ENCODE measurements at regions not wholly inside any gene's neighbourhood (a gene's known extent, or its start where the extent isn't known, plus 50 kb on each side); places are given as distances from the start of the nearest gene placed in this dataset.
A peak's percentile ranks its signal among the peaks of the same experiment; 100 is the strongest.

DNA sequence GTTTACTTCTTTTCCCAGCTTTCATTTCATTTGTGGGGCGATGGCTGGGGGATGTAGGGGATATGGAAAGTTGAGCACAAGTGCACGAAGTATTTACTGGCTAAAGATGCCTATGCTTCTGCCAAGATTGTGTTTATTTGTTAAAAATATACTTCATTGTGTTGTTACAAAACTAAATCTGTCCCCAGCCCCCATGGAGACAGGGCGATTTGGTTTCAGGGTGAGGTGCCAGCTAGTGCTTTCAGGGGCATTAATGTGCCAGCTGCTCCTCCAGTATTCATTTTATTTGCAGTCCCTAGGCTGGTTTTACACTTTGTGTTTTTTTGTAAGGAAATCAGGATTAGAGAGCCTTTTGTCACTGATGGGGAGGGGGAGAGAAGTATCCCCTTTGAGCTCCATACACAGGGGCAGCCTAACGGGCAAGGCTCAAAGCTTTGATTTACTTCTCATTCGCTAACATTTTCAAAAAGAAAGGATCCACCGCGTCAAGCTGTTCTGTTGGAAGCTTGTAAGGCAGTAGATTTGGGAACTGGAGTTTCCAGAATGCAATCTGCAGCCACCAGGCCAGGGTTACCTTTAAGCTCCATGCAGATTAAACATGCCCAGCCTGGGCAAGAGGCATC lies 198.7 kb upstream of the PLEKHG7 start:
- H4K20me1 ChIP-seq (replicated peaks; ENCODE audit: insufficient read depth): no peaks in the 10 kb centered on the region
- Mint-ChIP-seq H3K9me3 (no peaks in the 10 kb centered on the region; the same call in 2 of the 3 replicates), H3K27me3 (ENCODE audit: insufficient read depth, low read depth, poor library complexity) (peaks cover 2% of the 10 kb centered on the region), H3K4me3 (no peak overlapping the region), H3K4me1 (peaks cover 29% of the 10 kb centered on the region), H3K27ac (no peak overlapping the region), H3K36me3 (ENCODE audit: low read depth) (no peaks in the 10 kb centered on the region)
- H3K27ac ChIP-seq (ENCODE audit: low read depth): no peak overlapping the region
- TF ChIP-seq, protein P1, sequence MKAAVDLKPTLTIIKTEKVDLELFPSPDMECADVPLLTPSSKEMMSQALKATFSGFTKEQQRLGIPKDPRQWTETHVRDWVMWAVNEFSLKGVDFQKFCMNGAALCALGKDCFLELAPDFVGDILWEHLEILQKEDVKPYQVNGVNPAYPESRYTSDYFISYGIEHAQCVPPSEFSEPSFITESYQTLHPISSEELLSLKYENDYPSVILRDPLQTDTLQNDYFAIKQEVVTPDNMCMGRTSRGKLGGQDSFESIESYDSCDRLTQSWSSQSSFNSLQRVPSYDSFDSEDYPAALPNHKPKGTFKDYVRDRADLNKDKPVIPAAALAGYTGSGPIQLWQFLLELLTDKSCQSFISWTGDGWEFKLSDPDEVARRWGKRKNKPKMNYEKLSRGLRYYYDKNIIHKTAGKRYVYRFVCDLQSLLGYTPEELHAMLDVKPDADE (IDR thresholded peaks at IDR 0.05): no peak
- TF ChIP-seq, protein P2, sequence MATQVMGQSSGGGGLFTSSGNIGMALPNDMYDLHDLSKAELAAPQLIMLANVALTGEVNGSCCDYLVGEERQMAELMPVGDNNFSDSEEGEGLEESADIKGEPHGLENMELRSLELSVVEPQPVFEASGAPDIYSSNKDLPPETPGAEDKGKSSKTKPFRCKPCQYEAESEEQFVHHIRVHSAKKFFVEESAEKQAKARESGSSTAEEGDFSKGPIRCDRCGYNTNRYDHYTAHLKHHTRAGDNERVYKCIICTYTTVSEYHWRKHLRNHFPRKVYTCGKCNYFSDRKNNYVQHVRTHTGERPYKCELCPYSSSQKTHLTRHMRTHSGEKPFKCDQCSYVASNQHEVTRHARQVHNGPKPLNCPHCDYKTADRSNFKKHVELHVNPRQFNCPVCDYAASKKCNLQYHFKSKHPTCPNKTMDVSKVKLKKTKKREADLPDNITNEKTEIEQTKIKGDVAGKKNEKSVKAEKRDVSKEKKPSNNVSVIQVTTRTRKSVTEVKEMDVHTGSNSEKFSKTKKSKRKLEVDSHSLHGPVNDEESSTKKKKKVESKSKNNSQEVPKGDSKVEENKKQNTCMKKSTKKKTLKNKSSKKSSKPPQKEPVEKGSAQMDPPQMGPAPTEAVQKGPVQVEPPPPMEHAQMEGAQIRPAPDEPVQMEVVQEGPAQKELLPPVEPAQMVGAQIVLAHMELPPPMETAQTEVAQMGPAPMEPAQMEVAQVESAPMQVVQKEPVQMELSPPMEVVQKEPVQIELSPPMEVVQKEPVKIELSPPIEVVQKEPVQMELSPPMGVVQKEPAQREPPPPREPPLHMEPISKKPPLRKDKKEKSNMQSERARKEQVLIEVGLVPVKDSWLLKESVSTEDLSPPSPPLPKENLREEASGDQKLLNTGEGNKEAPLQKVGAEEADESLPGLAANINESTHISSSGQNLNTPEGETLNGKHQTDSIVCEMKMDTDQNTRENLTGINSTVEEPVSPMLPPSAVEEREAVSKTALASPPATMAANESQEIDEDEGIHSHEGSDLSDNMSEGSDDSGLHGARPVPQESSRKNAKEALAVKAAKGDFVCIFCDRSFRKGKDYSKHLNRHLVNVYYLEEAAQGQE (IDR thresholded peaks at IDR 0.05; ENCODE audit: unreplicated experiment): no peak
- TF ChIP-seq, protein P3, sequence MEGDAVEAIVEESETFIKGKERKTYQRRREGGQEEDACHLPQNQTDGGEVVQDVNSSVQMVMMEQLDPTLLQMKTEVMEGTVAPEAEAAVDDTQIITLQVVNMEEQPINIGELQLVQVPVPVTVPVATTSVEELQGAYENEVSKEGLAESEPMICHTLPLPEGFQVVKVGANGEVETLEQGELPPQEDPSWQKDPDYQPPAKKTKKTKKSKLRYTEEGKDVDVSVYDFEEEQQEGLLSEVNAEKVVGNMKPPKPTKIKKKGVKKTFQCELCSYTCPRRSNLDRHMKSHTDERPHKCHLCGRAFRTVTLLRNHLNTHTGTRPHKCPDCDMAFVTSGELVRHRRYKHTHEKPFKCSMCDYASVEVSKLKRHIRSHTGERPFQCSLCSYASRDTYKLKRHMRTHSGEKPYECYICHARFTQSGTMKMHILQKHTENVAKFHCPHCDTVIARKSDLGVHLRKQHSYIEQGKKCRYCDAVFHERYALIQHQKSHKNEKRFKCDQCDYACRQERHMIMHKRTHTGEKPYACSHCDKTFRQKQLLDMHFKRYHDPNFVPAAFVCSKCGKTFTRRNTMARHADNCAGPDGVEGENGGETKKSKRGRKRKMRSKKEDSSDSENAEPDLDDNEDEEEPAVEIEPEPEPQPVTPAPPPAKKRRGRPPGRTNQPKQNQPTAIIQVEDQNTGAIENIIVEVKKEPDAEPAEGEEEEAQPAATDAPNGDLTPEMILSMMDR (conservative IDR thresholded peaks at IDR 0.05; ENCODE audit: low read depth in 2 of 2): no peak
- no peak for TF ChIP-seq CREB1 (CRISPR knock-in tag; IDR thresholded peaks at IDR 0.05; ENCODE audit: low read depth)
- TF ChIP-seq ZNF331 (CRISPR knock-in tag; IDR thresholded peaks at IDR 0.05; ENCODE audit: low read depth): no peak
- TF ChIP-seq ZNF114 (CRISPR knock-in tag; IDR thresholded peaks at IDR 0.05): no peak
- no peak for TF ChIP-seq POLR2AphosphoS5 (IDR thresholded peaks at IDR 0.05; ENCODE audit: low read depth)
- peaks cover 14% of the 10 kb centered on the region; the same call in 1 of the 2 replicates for H3K4me1 ChIP-seq (ENCODE audit: insufficient read depth)
- H3K9me2 ChIP-seq (ENCODE audit: insufficient read depth): peaks cover 8% of the 10 kb centered on the region
- peak overlapping the region; percentile 78 for H2AFZ ChIP-seq
- no peak overlapping the region for H3K4me2 ChIP-seq
- H3F3A ChIP-seq (replicated peaks; ENCODE audit: low read depth): no peaks in the 10 kb centered on the region
- ATAC-seq: no peak
- no peaks in the 10 kb centered on the region for H3K27me3 ChIP-seq (ENCODE audit: insufficient read depth)
- H3K4me3 ChIP-seq: no peak overlapping the region
- H3K36me3 ChIP-seq (ENCODE audit: insufficient read depth): no peaks in the 10 kb centered on the region
- H3K79me2 ChIP-seq (replicated peaks; ENCODE audit: insufficient read depth): no peaks in the 10 kb centered on the region
- no peak for DNase-seq (ENCODE audit: low spot score)

Data from GM23338 (cell line).